WTC11 (cell line): ENCODE measurements at regions not wholly inside any gene's neighbourhood (a gene's known extent, or its start where the extent isn't known, plus 50 kb on each side); places are given as distances from the start of the nearest gene placed in this dataset.

ENCODE experiments used
- ATAC-seq: fragments of 200-7000 bp; cut with Tn5 transposase; 2 replicates; pipeline ENCODE4 v1.10.0; 2021; ENCODE audit warnings: mild to moderate bottlenecking, moderate library complexity
- CTCF ChIA-PET: fragments of 300-600 bp; sonication (Branson Sonifier 250); formaldehyde crosslinking; loops from one replicate; lab custom pipeline; 2021; ENCODE audit warnings: antibody characterized with exemption; lab: Charles Lee
- POLR2A ChIA-PET: fragments of 350-600 bp; sonication (Branson Sonifier 250); formaldehyde crosslinking; loops from one replicate; lab custom pipeline; 2021; ENCODE audit warnings: antibody characterized with exemption; lab: Charles Lee
- DNase-seq: peaks from one replicate; pipeline ENCODE4 v3.0.0; 2021; ENCODE audit warnings: low spot score
- H3K27ac Mint-ChIP-seq: 2 replicates; pipeline ENCODE4 v1.8.0; 2021; ENCODE audit warnings: mixed read lengths
- H3K27me3 Mint-ChIP-seq: 2 replicates; pipeline ENCODE4 v1.8.0; 2021; ENCODE audit warnings: low read depth, mild to moderate bottlenecking, moderate library complexity, mixed read lengths
- H3K36me3 Mint-ChIP-seq: 2 replicates; pipeline ENCODE4 v1.8.0; 2021; ENCODE audit warnings: mixed read lengths
- H3K4me1 Mint-ChIP-seq: 2 replicates; pipeline ENCODE4 v1.8.0; 2022; ENCODE audit warnings: mixed read lengths
- H3K4me3 Mint-ChIP-seq: 2 replicates; pipeline ENCODE4 v1.8.0; 2021; ENCODE audit warnings: mild to moderate bottlenecking, moderate library complexity, mixed read lengths
- H3K9me3 Mint-ChIP-seq: 2 replicates; pipeline ENCODE4 v1.8.0; 2021; ENCODE audit warnings: mixed read lengths
- ATF1 ChIP-seq: sonication (generic); formaldehyde crosslinking; IDR thresholded peaks from 2 replicates; pipeline ENCODE4 v1.8.1; 2023; ENCODE audit warnings: mild to moderate bottlenecking, moderate library complexity, missing genetic modification reagents
- CREM ChIP-seq: sonication (generic); formaldehyde crosslinking; IDR thresholded peaks from 2 replicates; pipeline ENCODE4 v1.8.1; 2022; ENCODE audit warnings: mild to moderate bottlenecking, missing genetic modification reagents, moderate library complexity
- FOXP1 ChIP-seq: sonication (generic); formaldehyde crosslinking; IDR thresholded peaks from 2 replicates; pipeline ENCODE4 v1.8.0; 2022; ENCODE audit warnings: missing genetic modification reagents, mild to moderate bottlenecking, moderate library complexity, borderline replicate concordance
- NR3C1 ChIP-seq: sonication (generic); formaldehyde crosslinking; conservative IDR thresholded peaks from 2 replicates; pipeline ENCODE4 v1.8.1; 2023; ENCODE audit warnings: low read depth, mild to moderate bottlenecking, missing genetic modification reagents
- OVOL2 ChIP-seq: fragments of 250-450 bp; sonication (Bioruptor Pico); IDR thresholded peaks from 2 replicates; pipeline ENCODE4 v1.9.0; 2021; ENCODE audit warnings: mild to moderate bottlenecking, borderline replicate concordance
- PRRX2 ChIP-seq: fragments of 250-450 bp; sonication (Bioruptor Pico); IDR thresholded peaks from 2 replicates; pipeline ENCODE4 v1.8.0; 2021; ENCODE audit warnings: mild to moderate bottlenecking
- RELA ChIP-seq: sonication (generic); formaldehyde crosslinking; IDR thresholded peaks from 2 replicates; pipeline ENCODE4 v1.8.1; 2022; ENCODE audit warnings: missing genetic modification reagents, mild to moderate bottlenecking, borderline replicate concordance
- SP1 ChIP-seq: sonication (generic); formaldehyde crosslinking; conservative IDR thresholded peaks from 2 replicates; pipeline ENCODE4 v1.8.1; 2022; ENCODE audit warnings: missing genetic modification reagents
- ZNF121 ChIP-seq: sonication (generic); formaldehyde crosslinking; IDR thresholded peaks from 2 replicates; pipeline ENCODE4 v1.8.0; 2023; ENCODE audit warnings: missing genetic modification reagents
- ZNF232 ChIP-seq: sonication (generic); formaldehyde crosslinking; IDR thresholded peaks from 2 replicates; pipeline ENCODE4 v1.8.0; 2022; ENCODE audit warnings: mild to moderate bottlenecking, missing genetic modification reagents
- ZNF317 ChIP-seq: sonication (generic); formaldehyde crosslinking; IDR thresholded peaks from 2 replicates; pipeline ENCODE4 v1.8.1; 2023; ENCODE audit warnings: low read depth, mild to moderate bottlenecking, moderate library complexity, missing genetic modification reagents, borderline replicate concordance
- ZNF671 ChIP-seq: fragments of 250-450 bp; sonication (Bioruptor Pico); IDR thresholded peaks from 2 replicates; pipeline ENCODE4 v1.8.0; 2021; ENCODE audit warnings: mild to moderate bottlenecking
- TF ChIP-seq, protein P1 (sequence below): sonication (generic); formaldehyde crosslinking; IDR thresholded peaks from 2 replicates; pipeline ENCODE4 v1.8.0; 2022; ENCODE audit warnings: missing genetic modification reagents
- TF ChIP-seq, protein P2 (sequence below): sonication (generic); formaldehyde crosslinking; IDR thresholded peaks from 2 replicates; pipeline ENCODE4 v1.8.1; 2023; ENCODE audit warnings: mild to moderate bottlenecking, missing genetic modification reagents
- TF ChIP-seq, protein P3 (sequence below): sonication (generic); formaldehyde crosslinking; IDR thresholded peaks from 2 replicates; pipeline ENCODE4 v1.8.1; 2023; ENCODE audit warnings: mild to moderate bottlenecking, missing genetic modification reagents
- TF ChIP-seq, protein P4 (sequence below): fragments of 250-450 bp; sonication (Bioruptor Pico); conservative IDR thresholded peaks from 2 replicates; pipeline ENCODE4 v1.9.0; 2021; ENCODE audit warnings: mild to moderate bottlenecking
- TF ChIP-seq, protein P5 (sequence below): sonication (generic); formaldehyde crosslinking; IDR thresholded peaks from 2 replicates; pipeline ENCODE4 v1.8.1; 2022; ENCODE audit warnings: missing genetic modification reagents, borderline replicate concordance

DNA sequence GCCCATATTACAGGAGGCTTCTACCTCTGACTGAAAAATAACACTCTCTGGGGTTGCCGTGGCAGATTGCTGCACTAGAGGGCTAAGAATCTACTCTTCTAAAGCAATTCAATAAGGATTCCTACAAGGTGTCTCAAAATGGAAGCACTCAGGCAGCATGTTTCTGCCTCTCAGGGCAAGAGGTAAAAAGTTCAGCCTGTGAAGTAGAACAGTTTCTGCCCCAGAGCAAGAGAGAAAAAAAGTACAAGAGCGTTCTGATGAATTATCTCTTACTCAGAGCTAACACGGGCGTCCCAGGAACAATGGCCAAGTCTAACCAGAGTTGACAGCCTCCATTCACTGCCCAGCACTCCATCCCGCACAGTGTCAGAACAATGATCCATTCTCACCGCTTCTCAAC lies 71.3 kb upstream of the TES start (continued):
- TF ChIP-seq, protein P1, sequence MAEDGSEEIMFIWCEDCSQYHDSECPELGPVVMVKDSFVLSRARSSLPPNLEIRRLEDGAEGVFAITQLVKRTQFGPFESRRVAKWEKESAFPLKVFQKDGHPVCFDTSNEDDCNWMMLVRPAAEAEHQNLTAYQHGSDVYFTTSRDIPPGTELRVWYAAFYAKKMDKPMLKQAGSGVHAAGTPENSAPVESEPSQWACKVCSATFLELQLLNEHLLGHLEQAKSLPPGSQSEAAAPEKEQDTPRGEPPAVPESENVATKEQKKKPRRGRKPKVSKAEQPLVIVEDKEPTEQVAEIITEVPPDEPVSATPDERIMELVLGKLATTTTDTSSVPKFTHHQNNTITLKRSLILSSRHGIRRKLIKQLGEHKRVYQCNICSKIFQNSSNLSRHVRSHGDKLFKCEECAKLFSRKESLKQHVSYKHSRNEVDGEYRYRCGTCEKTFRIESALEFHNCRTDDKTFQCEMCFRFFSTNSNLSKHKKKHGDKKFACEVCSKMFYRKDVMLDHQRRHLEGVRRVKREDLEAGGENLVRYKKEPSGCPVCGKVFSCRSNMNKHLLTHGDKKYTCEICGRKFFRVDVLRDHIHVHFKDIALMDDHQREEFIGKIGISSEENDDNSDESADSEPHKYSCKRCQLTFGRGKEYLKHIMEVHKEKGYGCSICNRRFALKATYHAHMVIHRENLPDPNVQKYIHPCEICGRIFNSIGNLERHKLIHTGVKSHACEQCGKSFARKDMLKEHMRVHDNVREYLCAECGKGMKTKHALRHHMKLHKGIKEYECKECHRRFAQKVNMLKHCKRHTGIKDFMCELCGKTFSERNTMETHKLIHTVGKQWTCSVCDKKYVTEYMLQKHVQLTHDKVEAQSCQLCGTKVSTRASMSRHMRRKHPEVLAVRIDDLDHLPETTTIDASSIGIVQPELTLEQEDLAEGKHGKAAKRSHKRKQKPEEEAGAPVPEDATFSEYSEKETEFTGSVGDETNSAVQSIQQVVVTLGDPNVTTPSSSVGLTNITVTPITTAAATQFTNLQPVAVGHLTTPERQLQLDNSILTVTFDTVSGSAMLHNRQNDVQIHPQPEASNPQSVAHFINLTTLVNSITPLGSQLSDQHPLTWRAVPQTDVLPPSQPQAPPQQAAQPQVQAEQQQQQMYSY (CRISPR knock-in tag): no peak
- no peak for TF ChIP-seq ATF1 (CRISPR knock-in tag)

DNA sequence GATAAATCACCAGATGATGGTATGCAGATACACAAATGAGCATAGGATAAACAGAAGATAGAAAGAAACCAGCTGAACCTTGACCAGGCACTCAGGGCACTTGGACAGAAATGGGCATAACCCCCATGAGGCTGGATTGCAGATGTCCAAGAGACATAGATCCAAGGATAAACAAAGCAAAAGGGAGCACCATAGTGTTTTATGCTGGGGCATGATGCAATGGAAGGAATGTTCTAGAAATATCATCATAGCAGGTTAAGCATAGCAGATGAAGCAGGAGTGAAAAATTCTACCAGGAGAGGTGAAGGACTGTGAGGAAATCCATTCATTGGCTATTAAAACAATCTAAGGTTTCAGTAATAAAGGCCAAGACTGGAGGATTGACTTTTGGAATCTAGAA lies 70.5 kb upstream of the TES start:
- no peak for DNase-seq
- no peak for ATAC-seq
- ChIA-PET POLR2A (no interaction called here), CTCF (no interaction called here)
- Mint-ChIP-seq H3K4me1 (no peaks in the 10 kb centered on the region), H3K27me3 (no peaks in the 10 kb centered on the region), H3K36me3 (no peaks in the 10 kb centered on the region), H3K9me3 (no peaks in the 10 kb centered on the region), H3K4me3 (no peak overlapping the region), H3K27ac (no peak overlapping the region)
- TF ChIP-seq, protein P2, sequence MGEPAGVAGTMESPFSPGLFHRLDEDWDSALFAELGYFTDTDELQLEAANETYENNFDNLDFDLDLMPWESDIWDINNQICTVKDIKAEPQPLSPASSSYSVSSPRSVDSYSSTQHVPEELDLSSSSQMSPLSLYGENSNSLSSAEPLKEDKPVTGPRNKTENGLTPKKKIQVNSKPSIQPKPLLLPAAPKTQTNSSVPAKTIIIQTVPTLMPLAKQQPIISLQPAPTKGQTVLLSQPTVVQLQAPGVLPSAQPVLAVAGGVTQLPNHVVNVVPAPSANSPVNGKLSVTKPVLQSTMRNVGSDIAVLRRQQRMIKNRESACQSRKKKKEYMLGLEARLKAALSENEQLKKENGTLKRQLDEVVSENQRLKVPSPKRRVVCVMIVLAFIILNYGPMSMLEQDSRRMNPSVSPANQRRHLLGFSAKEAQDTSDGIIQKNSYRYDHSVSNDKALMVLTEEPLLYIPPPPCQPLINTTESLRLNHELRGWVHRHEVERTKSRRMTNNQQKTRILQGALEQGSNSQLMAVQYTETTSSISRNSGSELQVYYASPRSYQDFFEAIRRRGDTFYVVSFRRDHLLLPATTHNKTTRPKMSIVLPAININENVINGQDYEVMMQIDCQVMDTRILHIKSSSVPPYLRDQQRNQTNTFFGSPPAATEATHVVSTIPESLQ (CRISPR knock-in tag): no peak
- no peak for TF ChIP-seq NR3C1
- TF ChIP-seq, protein P3, sequence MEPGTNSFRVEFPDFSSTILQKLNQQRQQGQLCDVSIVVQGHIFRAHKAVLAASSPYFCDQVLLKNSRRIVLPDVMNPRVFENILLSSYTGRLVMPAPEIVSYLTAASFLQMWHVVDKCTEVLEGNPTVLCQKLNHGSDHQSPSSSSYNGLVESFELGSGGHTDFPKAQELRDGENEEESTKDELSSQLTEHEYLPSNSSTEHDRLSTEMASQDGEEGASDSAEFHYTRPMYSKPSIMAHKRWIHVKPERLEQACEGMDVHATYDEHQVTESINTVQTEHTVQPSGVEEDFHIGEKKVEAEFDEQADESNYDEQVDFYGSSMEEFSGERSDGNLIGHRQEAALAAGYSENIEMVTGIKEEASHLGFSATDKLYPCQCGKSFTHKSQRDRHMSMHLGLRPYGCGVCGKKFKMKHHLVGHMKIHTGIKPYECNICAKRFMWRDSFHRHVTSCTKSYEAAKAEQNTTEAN (CRISPR knock-in tag): no peak
- TF ChIP-seq ZNF317: no peak
- TF ChIP-seq RELA: no peak
- TF ChIP-seq ZNF121: no peak
- no peak for TF ChIP-seq ZNF232
- no peak for TF ChIP-seq PRRX2
- no peak for TF ChIP-seq FOXP1 (CRISPR knock-in tag)
- TF ChIP-seq CREM (CRISPR knock-in tag): no peak
- TF ChIP-seq OVOL2: no peak
- TF ChIP-seq, protein P4, sequence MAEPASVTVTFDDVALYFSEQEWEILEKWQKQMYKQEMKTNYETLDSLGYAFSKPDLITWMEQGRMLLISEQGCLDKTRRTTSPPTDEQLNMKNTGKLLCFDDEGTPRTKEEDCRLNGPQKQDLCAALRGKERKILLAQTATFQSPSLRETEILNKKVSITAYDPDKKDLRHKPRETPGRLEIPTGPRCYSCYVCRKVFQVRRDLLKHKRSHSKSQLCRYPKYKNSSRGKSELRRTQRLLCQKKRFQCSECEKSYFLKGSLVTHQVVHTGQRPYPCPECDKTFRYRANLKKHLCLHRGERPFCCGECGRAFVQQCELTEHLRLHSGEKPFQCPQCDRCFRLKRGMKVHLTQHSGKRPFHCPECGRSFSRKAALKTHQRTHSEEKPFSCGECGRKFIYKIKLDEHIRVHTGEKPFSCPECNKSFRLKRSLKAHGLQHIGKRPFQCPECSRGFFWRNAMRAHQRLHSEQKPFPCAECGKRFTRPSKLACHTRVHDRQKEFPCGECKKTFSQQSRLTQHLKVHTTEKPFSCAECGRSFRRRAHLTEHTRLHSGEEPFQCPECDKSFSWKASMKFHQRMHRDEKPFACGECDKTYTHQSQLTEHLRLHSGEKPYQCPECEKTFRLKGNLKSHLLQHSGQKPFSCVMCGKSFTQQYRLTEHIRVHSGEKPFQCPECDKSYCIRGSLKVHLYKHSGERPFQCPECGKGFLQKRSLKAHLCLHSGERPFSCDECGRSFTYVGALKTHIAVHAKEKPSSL: no peak
- TF ChIP-seq SP1 (CRISPR knock-in tag): no peak
- no peak for TF ChIP-seq ZNF671 (CRISPR knock-in tag)
- TF ChIP-seq, protein P5, sequence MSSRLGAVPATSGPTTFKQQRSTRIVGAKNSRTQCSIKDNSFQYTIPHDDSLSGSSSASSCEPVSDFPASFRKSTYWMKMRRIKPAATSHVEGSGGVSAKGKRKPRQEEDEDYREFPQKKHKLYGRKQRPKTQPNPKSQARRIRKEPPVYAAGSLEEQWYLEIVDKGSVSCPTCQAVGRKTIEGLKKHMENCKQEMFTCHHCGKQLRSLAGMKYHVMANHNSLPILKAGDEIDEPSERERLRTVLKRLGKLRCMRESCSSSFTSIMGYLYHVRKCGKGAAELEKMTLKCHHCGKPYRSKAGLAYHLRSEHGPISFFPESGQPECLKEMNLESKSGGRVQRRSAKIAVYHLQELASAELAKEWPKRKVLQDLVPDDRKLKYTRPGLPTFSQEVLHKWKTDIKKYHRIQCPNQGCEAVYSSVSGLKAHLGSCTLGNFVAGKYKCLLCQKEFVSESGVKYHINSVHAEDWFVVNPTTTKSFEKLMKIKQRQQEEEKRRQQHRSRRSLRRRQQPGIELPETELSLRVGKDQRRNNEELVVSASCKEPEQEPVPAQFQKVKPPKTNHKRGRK (CRISPR knock-in tag): no peak
